ENCODE measurements at regions not wholly inside any gene's neighbourhood (a gene's known extent, or its start where the extent isn't known, plus 50 kb on each side); places are given as distances from the start of the nearest gene placed in this dataset.
"Not testable (repeated sequence)": the region's sequence is repeated elsewhere in the genome, so short reads cannot be mapped to it uniquely, and the experiment has no call there.

GRCh38 chr7:65576370-65576769 lies 202.7 kb downstream of the ZNF92 start:
- TF ChIP-seq MXI1 (conservative IDR thresholded peaks at IDR 0.05; ENCODE audit: poor library complexity, severe bottlenecking); REST (IDR thresholded peaks at IDR 0.05; ENCODE audit: borderline replicate concordance); POLR2AphosphoS5 (IDR thresholded peaks at IDR 0.05); CTCF (IDR thresholded peaks at IDR 0.05; ENCODE audit: poor library complexity, severe bottlenecking): not testable (repeated sequence)

Measured in neural cell (in vitro differentiated cells).